GM06990 (cell line): ENCODE measurements at regions not wholly inside any gene's neighbourhood (a gene's known extent, or its start where the extent isn't known, plus 50 kb on each side); places are given as distances from the start of the nearest gene placed in this dataset.

Experiments used
- DNase-seq: peaks from one replicate; pipeline ENCODE4 v3.0.0-alpha.2; 2011; ENCODE audit not compliant: insufficient read length; ENCODE audit errors: extremely low read depth
- H3K27me3 ChIP-seq: replicated peaks from 2 replicates; pipeline ENCODE4 v1.6.0; 2011; ENCODE audit warnings: low read length; ENCODE audit not compliant: control insufficient read depth, insufficient read depth
- H3K36me3 ChIP-seq: 2 replicates; pipeline ENCODE4 v1.5.1; 2011; ENCODE audit warnings: low read length; ENCODE audit not compliant: control insufficient read depth, insufficient read depth
- H3K4me3 ChIP-seq: replicated peaks from 2 replicates; pipeline ENCODE4 v1.5.1; 2011; ENCODE audit warnings: low read depth, mild to moderate bottlenecking, control low read depth, low read length
- CTCF ChIP-seq: IDR thresholded peaks from 2 replicates; pipeline ENCODE4 v1.5.1; 2011; ENCODE audit warnings: low read length, control low read depth, mild to moderate bottlenecking, inconsistent platforms; ENCODE audit not compliant: insufficient read depth, poor library complexity, severe bottlenecking

GRCh38 chr3:177541541-177541940 lies 344.3 kb upstream of the TBL1XR1 start:
- TF ChIP-seq CTCF = no peak
- H3K4me3 ChIP-seq = no peak overlapping the region
- DNase-seq = no peak
- H3K27me3 ChIP-seq = no peaks in the 10 kb centered on the region; the same call in 1 of the 2 replicates
- no peaks in the 10 kb centered on the region for H3K36me3 ChIP-seq

GRCh38 chr3:177545964-177546363 lies 348.7 kb upstream of the TBL1XR1 start:
- TF ChIP-seq CTCF = no peak
- Histone ChIP-seq H3K4me3 (no peak overlapping the region), H3K36me3 (no peaks in the 10 kb centered on the region), H3K27me3 (no peaks in the 10 kb centered on the region; the same call in 1 of the 2 replicates)
- DNase-seq = no peak

GRCh38 chr3:177547711-177548350 lies 350.5 kb upstream of the TBL1XR1 start:
- H3K27me3 ChIP-seq = no peaks in the 10 kb centered on the region
- no peak overlapping the region for H3K4me3 ChIP-seq
- no peaks in the 10 kb centered on the region for H3K36me3 ChIP-seq
- DNase-seq = no peak
- TF ChIP-seq CTCF = no peak

- Histone ChIP-seq H3K4me3 (no peak overlapping the region), H3K36me3 (no peaks in the 10 kb centered on the region), H3K27me3 (no peaks in the 10 kb centered on the region)
- DNase-seq = no peak
- no peak for TF ChIP-seq CTCF
These were observed 353.4 kb upstream of the TBL1XR1 start for GRCh38 chr3:177550667-177551066.

GRCh38 chr3:177551431-177551836 lies 354.2 kb upstream of the TBL1XR1 start:
- TF ChIP-seq CTCF = no peak
- H3K27me3 ChIP-seq = no peaks in the 10 kb centered on the region
- no peak overlapping the region for H3K4me3 ChIP-seq
- no peak for DNase-seq
- no peaks in the 10 kb centered on the region for H3K36me3 ChIP-seq

GRCh38 chr3:177552051-177552450 lies 354.8 kb upstream of the TBL1XR1 start:
- H3K27me3 ChIP-seq = no peaks in the 10 kb centered on the region
- no peak overlapping the region for H3K4me3 ChIP-seq
- H3K36me3 ChIP-seq = no peaks in the 10 kb centered on the region
- DNase-seq = no peak
- no peak for TF ChIP-seq CTCF
